Endothelial cell of umbilical vein (primary cell): ENCODE measurements at regions not wholly inside any gene's neighbourhood (a gene's known extent, or its start where the extent isn't known, plus 50 kb on each side); places are given as distances from the start of the nearest gene placed in this dataset.

ENCODE experiments used
- BruUV-seq: library from RNA; stranded (reverse); fragments of 400-500 nt; replicated peaks from 2 replicates; lab custom pipeline; 2021; lab: Mats Ljungman, UMichigan
- CTCF ChIA-PET: fragments of 300-600, 350-600 bp; sonication (Branson Sonifier 250); formaldehyde crosslinking; loops from one replicate; lab custom pipeline; 2021; ENCODE audit warnings: antibody characterized with exemption, inconsistent platforms; lab: Charles Lee
- POLR2A ChIA-PET: fragments of 300-600, 350-600 bp; sonication (Branson Sonifier 250); formaldehyde crosslinking; loops from one replicate; lab custom pipeline; 2021; ENCODE audit warnings: antibody characterized with exemption, inconsistent platforms; lab: Charles Lee
- DNase-seq: peaks from one replicate; pipeline ENCODE4 v3.0.0-alpha.2; 2011; ENCODE audit warnings: low read depth, low spot score
- FAIRE-seq: peaks from 2 replicates; lab custom pipeline; 2011; peaks lifted over from hg19 to GRCh38; lab: Jason Lieb, UNC
- H2AFZ ChIP-seq: 2 replicates; pipeline ENCODE4 v1.6.0; 2012; ENCODE audit warnings: low read depth, low read length, control low read depth, inconsistent platforms
- H3K27ac ChIP-seq: 2 replicates; pipeline ENCODE4 v1.5.1; 2011; ENCODE audit warnings: low read depth, mild to moderate bottlenecking, control low read depth, low read length, moderate library complexity; ENCODE audit not compliant: insufficient read depth
- H3K27me3 ChIP-seq, 2 experiments: 2 replicates each; pipeline versions ENCODE4 v1.6.0 to v1.6.1; 2011; ENCODE audit warnings: low read length in 2 of 2, mixed read lengths in 1 of 2; ENCODE audit not compliant: control insufficient read depth in 2 of 2, insufficient read depth in 2 of 2
- H3K36me3 ChIP-seq, 2 experiments: 2 replicates in 1 of 2; 3 replicates in 1 of 2; pipeline ENCODE4 v1.5.1; 2011; ENCODE audit warnings: low read length in 2 of 2, mild to moderate bottlenecking in 1 of 2, moderate library complexity in 1 of 2; ENCODE audit not compliant: control insufficient read depth in 2 of 2, insufficient read depth in 2 of 2; ENCODE audit errors: extremely low read depth in 1 of 2
- H3K4me1 ChIP-seq: 3 replicates; pipeline ENCODE4 v1.5.1; 2011; ENCODE audit warnings: mild to moderate bottlenecking, low read length; ENCODE audit not compliant: control insufficient read depth, insufficient read depth; ENCODE audit errors: extremely low read depth
- H3K4me2 ChIP-seq: 2 replicates; pipeline ENCODE4 v1.6.1; 2011; ENCODE audit warnings: low read length, control low read depth, mixed read lengths; ENCODE audit not compliant: insufficient read depth
- H3K4me3 ChIP-seq, 3 experiments: fragments of 200-600 bp in 1 of 3; sonication (generic), shearing (Covaris generic) in 1 of 3; replicated peaks in 1 of 3; 2 replicates each; pipeline ENCODE4 v1.5.1; 2011 to 2016; ENCODE audit warnings: control low read depth in 3 of 3, low read length in 3 of 3, mild to moderate bottlenecking in 2 of 3, inconsistent platforms in 1 of 3, low read depth in 1 of 3, moderate library complexity in 1 of 3; ENCODE audit not compliant: insufficient read depth in 1 of 3
- H3K79me2 ChIP-seq: 2 replicates; pipeline ENCODE4 v1.6.0; 2012; ENCODE audit warnings: low read length, inconsistent platforms; ENCODE audit not compliant: control insufficient read depth, insufficient read depth
- H3K9ac ChIP-seq: replicated peaks from 2 replicates; pipeline ENCODE3; 2011; ENCODE audit warnings: low read length, control low read depth; ENCODE audit not compliant: insufficient read depth; ENCODE audit errors: extremely low read depth
- H3K9me1 ChIP-seq: replicated peaks from 3 replicates; pipeline ENCODE4 v1.6.0; 2011; ENCODE audit warnings: mild to moderate bottlenecking, low read length; ENCODE audit not compliant: control insufficient read depth, insufficient read depth; ENCODE audit errors: extremely low read depth
- H3K9me3 ChIP-seq: replicated peaks from 2 replicates; pipeline ENCODE4 v1.5.1; 2012; ENCODE audit warnings: low read length, inconsistent platforms; ENCODE audit not compliant: control insufficient read depth, insufficient read depth
- H4K20me1 ChIP-seq: replicated peaks from 2 replicates; pipeline ENCODE3; 2011; ENCODE audit warnings: mild to moderate bottlenecking, low read length; ENCODE audit not compliant: control insufficient read depth, insufficient read depth; ENCODE audit errors: extremely low read depth
- EZH2 ChIP-seq: IDR thresholded peaks from 2 replicates; pipeline ENCODE4 v1.6.1; 2012; ENCODE audit warnings: borderline replicate concordance, low read depth, mild to moderate bottlenecking, moderate library complexity, low read length, inconsistent platforms; ENCODE audit not compliant: severe bottlenecking
- FOS ChIP-seq: IDR thresholded peaks from 2 replicates; pipeline ENCODE4 v1.6.1; 2011; ENCODE audit warnings: mild to moderate bottlenecking, low read length, moderate library complexity, borderline replicate concordance; ENCODE audit not compliant: insufficient read depth
- GATA2 ChIP-seq: IDR thresholded peaks from 2 replicates; pipeline ENCODE4 v1.7.0; 2011; ENCODE audit warnings: low read depth, mild to moderate bottlenecking, moderate library complexity, mixed read lengths, low read length; ENCODE audit not compliant: insufficient read length, insufficient read depth
- MYC ChIP-seq: IDR thresholded peaks from one replicate; pipeline ENCODE4 v1.6.1; 2011; ENCODE audit warnings: mild to moderate bottlenecking, low read depth, low read length
- POLR2A ChIP-seq: IDR thresholded peaks from 2 replicates; pipeline ENCODE4 v1.6.1; 2012; ENCODE audit warnings: low read depth, mild to moderate bottlenecking, control low read depth, low read length
- POLR2AphosphoS5 ChIP-seq: IDR thresholded peaks from 2 replicates; pipeline ENCODE4 v1.6.1; 2012; ENCODE audit warnings: low read depth, mild to moderate bottlenecking, control low read depth, low read length, moderate library complexity; ENCODE audit not compliant: insufficient read depth
- dilution Hi-C: fragments of 300-500 bp; cut with MboI; formaldehyde crosslinking; loops from one replicate; pipeline ENCODE4 v1.15.0; 2019; ENCODE audit warnings: low sequenced_read_pairs; ENCODE audit not compliant: extremely low pct_ligation_motif_present
- intact Hi-C: fragments of 100-400 bp; cut with micrococcal nuclease; formaldehyde crosslinking; loops from one replicate; pipeline ENCODE4 v1.10.0; 2022
- TF ChIP-seq, protein P1 (sequence below): IDR thresholded peaks from 2 replicates; pipeline ENCODE4 v1.6.1; 2011; ENCODE audit not compliant: insufficient read depth, insufficient read length
- TF ChIP-seq, protein P2 (sequence below), 2 donors: IDR thresholded peaks; 1 replicate in 1 of 2; 2 replicates in 1 of 2; pipeline ENCODE4 v1.5.1; 2011; ENCODE audit warnings: low read length in 2 of 2, mild to moderate bottlenecking in 2 of 2, moderate library complexity in 2 of 2, control low read depth in 1 of 2, inconsistent platforms in 1 of 2, low read depth in 1 of 2; ENCODE audit not compliant: insufficient read depth in 1 of 2; ENCODE audit errors: extremely low read depth in 1 of 2

DNA sequence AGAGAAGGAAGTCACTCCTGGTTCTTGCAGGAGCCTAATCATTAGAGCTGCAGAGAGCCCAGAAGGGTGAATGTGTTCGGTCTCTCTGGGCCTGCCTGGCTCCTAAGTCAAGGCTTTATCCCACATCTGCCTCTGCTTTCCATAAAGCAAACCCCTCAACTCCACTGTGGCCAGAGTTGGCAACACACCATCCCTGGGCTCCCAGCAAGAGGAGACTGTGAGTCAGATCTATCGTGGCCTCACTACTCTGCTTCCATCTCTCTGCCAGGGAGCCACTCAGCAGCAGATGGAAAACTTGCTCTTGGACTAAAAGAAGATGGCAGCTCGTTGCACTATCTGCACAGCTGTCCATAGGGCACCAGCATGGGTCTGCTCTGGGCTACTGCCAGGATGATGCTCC, 348.2 kb downstream of the FBXW7 start:
- BruUV-seq = no TSS peak
- FAIRE-seq = no peak

More for the DNA sequence above, 348.2 kb downstream of the FBXW7 start:
- no peaks in the 10 kb centered on the region for H3K27me3 ChIP-seq
- H3K27ac ChIP-seq = no peak overlapping the region
- TF ChIP-seq POLR2A (no peak), GATA2 (no peak), EZH2 (no peak), POLR2AphosphoS5 (no peak), MYC (no peak), FOS (no peak)
- TF ChIP-seq, protein P1, sequence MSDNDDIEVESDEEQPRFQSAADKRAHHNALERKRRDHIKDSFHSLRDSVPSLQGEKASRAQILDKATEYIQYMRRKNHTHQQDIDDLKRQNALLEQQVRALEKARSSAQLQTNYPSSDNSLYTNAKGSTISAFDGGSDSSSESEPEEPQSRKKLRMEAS = no peak
- TF ChIP-seq, protein P2, sequence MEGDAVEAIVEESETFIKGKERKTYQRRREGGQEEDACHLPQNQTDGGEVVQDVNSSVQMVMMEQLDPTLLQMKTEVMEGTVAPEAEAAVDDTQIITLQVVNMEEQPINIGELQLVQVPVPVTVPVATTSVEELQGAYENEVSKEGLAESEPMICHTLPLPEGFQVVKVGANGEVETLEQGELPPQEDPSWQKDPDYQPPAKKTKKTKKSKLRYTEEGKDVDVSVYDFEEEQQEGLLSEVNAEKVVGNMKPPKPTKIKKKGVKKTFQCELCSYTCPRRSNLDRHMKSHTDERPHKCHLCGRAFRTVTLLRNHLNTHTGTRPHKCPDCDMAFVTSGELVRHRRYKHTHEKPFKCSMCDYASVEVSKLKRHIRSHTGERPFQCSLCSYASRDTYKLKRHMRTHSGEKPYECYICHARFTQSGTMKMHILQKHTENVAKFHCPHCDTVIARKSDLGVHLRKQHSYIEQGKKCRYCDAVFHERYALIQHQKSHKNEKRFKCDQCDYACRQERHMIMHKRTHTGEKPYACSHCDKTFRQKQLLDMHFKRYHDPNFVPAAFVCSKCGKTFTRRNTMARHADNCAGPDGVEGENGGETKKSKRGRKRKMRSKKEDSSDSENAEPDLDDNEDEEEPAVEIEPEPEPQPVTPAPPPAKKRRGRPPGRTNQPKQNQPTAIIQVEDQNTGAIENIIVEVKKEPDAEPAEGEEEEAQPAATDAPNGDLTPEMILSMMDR (IDR thresholded peaks at IDR 0.05; ENCODE audit: extremely low read depth in 1 of 2, insufficient read depth in 1 of 2, low read depth in 1 of 2, low read length in 2 of 2) = no peak
- H3K9me3 ChIP-seq = no peaks in the 10 kb centered on the region
- no peaks in the 10 kb centered on the region for H4K20me1 ChIP-seq
- dilution Hi-C loops = no loop called here
- DNase-seq = no peak
- intact Hi-C loops = no loop called here
- no peaks in the 10 kb centered on the region for H3K4me1 ChIP-seq
- H3K36me3 ChIP-seq = no peaks in the 10 kb centered on the region
- H3K9ac ChIP-seq = no peak overlapping the region
- H2AFZ ChIP-seq = no peak overlapping the region
- no peak overlapping the region for H3K4me3 ChIP-seq
- POLR2A ChIA-PET = no interaction called here
- CTCF ChIA-PET = interaction anchor here (0.7 kb wide), 1 partner anchor 142 kb away, joined by 3 read pairs; no protein-coding TSS in a partner anchor
- H3K4me2 ChIP-seq = no peak overlapping the region
- no peaks in the 10 kb centered on the region for H3K79me2 ChIP-seq
- H3K9me1 ChIP-seq = no peaks in the 10 kb centered on the region
